ENCODE measurements at regions not wholly inside any gene's neighbourhood (a gene's known extent, or its start where the extent isn't known, plus 50 kb on each side); places are given as distances from the start of the nearest gene placed in this dataset.
A peak's percentile ranks its signal among the peaks of the same experiment; 100 is the strongest.
"Not testable (repeated sequence)": the region's sequence is repeated elsewhere in the genome, so short reads cannot be mapped to it uniquely, and the experiment has no call there.

- peak; percentile 78 for DNase-seq (ENCODE audit: low read depth)
These were observed 85.6 kb upstream of the CRYM start for GRCh38 chr16:21363550-21364223.

- peak; percentile 7 for DNase-seq (ENCODE audit: low read depth)
These were observed 83.6 kb upstream of the CRYM start for GRCh38 chr16:21361612-21362227.

GRCh38 chr16:21361045-21361444, 83.0 kb upstream of the CRYM start:
- not testable (repeated sequence) for DNase-seq (ENCODE audit: low read depth)

- DNase-seq (ENCODE audit: low read depth) = not testable (repeated sequence)
These were observed 81.4 kb upstream of the CRYM start for GRCh38 chr16:21359513-21359912.

GRCh38 chr16:21358261-21358795, 80.2 kb upstream of the CRYM start:
- not testable (repeated sequence) for DNase-seq (ENCODE audit: low read depth)

- not testable (repeated sequence) for DNase-seq (ENCODE audit: low read depth)
These were observed 78.2 kb upstream of the CRYM start for GRCh38 chr16:21356308-21356707.

- not testable (repeated sequence) for DNase-seq (ENCODE audit: low read depth)
These were observed 73.3 kb upstream of the CRYM start for GRCh38 chr16:21351433-21351832.

- not testable (repeated sequence) for DNase-seq (ENCODE audit: low read depth)
These were observed 72.8 kb upstream of the CRYM start for GRCh38 chr16:21350851-21351250.

GRCh38 chr16:21349336-21349735, 71.2 kb upstream of the CRYM start:
- not testable (repeated sequence) for DNase-seq (ENCODE audit: low read depth)

GRCh38 chr16:21348815-21349214, 70.7 kb upstream of the CRYM start:
- DNase-seq (ENCODE audit: low read depth) = not testable (repeated sequence)

- DNase-seq (ENCODE audit: low read depth) = not testable (repeated sequence)
These were observed 69.4 kb upstream of the CRYM start for GRCh38 chr16:21347538-21347937.

- DNase-seq (ENCODE audit: low read depth) = not testable (repeated sequence)
These were observed 68.8 kb upstream of the CRYM start for GRCh38 chr16:21346756-21347491.

- not testable (repeated sequence) for DNase-seq (ENCODE audit: low read depth)
These were observed 66.3 kb upstream of the CRYM start for GRCh38 chr16:21344361-21344912.

GRCh38 chr16:21341101-21341500, 63.0 kb upstream of the CRYM start:
- DNase-seq (ENCODE audit: low read depth) = no peak

- DNase-seq (ENCODE audit: low read depth) = no peak
These were observed 61.9 kb upstream of the CRYM start for GRCh38 chr16:21339941-21340340.

GRCh38 chr16:21339269-21339641, 61.2 kb upstream of the CRYM start:
- no peak for DNase-seq (ENCODE audit: low read depth)

GRCh38 chr16:21338537-21339268, 60.6 kb upstream of the CRYM start:
- DNase-seq (ENCODE audit: low read depth) = no peak

GRCh38 chr16:21336231-21336630, 58.1 kb upstream of the CRYM start:
- peak; percentile 38 for DNase-seq (ENCODE audit: low read depth)

GRCh38 chr16:21334188-21335146, 56.4 kb upstream of the CRYM start:
- not testable (repeated sequence) for DNase-seq (ENCODE audit: low read depth)

- not testable (repeated sequence) for DNase-seq (ENCODE audit: low read depth)
These were observed 55.6 kb upstream of the CRYM start for GRCh38 chr16:21333683-21334082.

Data from stromal cell of bone marrow (primary cell).